HEK293 (cell line): ENCODE measurements at regions not wholly inside any gene's neighbourhood (a gene's known extent, or its start where the extent isn't known, plus 50 kb on each side); places are given as distances from the start of the nearest gene placed in this dataset.

Experiments used
- CTCF ChIA-PET: fragments of 350-600 bp; formaldehyde crosslinking; extraction: SDS; loops from one replicate; lab custom pipeline; 2021; ENCODE audit warnings: antibody characterized with exemption; lab: Yijun Ruan, JAX
- POLR2A ChIA-PET: fragments of 300-600 bp; formaldehyde crosslinking; extraction: SDS; loops from one replicate; lab custom pipeline; 2020; ENCODE audit warnings: antibody characterized with exemption, inconsistent platforms; lab: Yijun Ruan, JAX
- H3K27ac ChIP-seq: fragments of 200-500 bp; sonication (Bioruptor generic); 2 replicates; pipeline ENCODE4 v1.5.1; 2014; ENCODE audit warnings: low read depth, low read length, control low read depth, inconsistent platforms; ENCODE audit errors: extremely low read depth
- H3K36me3 ChIP-seq, 2 experiments: fragments of 200-500 bp in 1 of 2; sonication (Bioruptor generic) in 1 of 2; 1 replicate in 1 of 2; 2 replicates in 1 of 2; pipeline ENCODE4 v1.5.1; 2014 to 2017; ENCODE audit warnings: inconsistent platforms in 2 of 2, low read length in 2 of 2; ENCODE audit not compliant: control insufficient read depth in 2 of 2, insufficient read depth in 1 of 2
- H3K4me1 ChIP-seq: fragments of 200-500 bp; sonication (Bioruptor generic); 2 replicates; pipeline ENCODE4 v1.5.1; 2014; ENCODE audit warnings: mild to moderate bottlenecking, low read length, inconsistent platforms; ENCODE audit not compliant: control insufficient read depth, insufficient read depth
- H3K4me3 ChIP-seq: 2 replicates; pipeline ENCODE4 v1.5.1; 2011; ENCODE audit warnings: low read depth, mild to moderate bottlenecking, control low read depth, low read length, moderate library complexity
- H3K9me3 ChIP-seq: fragments of 200-500 bp; sonication (Bioruptor generic); 2 replicates; pipeline ENCODE4 v1.5.1; 2014; ENCODE audit warnings: low read depth, low read length, inconsistent platforms; ENCODE audit not compliant: control insufficient read depth, insufficient read depth
- BCL11B ChIP-seq: fragments of 450-650 bp; formaldehyde crosslinking; IDR thresholded peaks from 2 replicates; pipeline ENCODE4 v1.5.1; 2016; ENCODE audit warnings: low read depth, missing biosample characterization, missing genetic modification characterization
- GLI2 ChIP-seq: fragments of 450-650 bp; formaldehyde crosslinking; IDR thresholded peaks from 2 replicates; pipeline ENCODE4; 2017; ENCODE audit warnings: missing biosample characterization, missing genetic modification characterization, low read depth, borderline replicate concordance
- GLIS1 ChIP-seq: fragments of 450-650 bp; formaldehyde crosslinking; IDR thresholded peaks from 2 replicates; pipeline ENCODE4 v1.5.1; 2016; ENCODE audit warnings: missing biosample characterization, missing genetic modification characterization
- SP2 ChIP-seq: fragments of 450-650 bp; formaldehyde crosslinking; IDR thresholded peaks from 2 replicates; pipeline ENCODE4 v1.5.1; 2016; ENCODE audit warnings: missing biosample characterization, missing genetic modification characterization
- YY1 ChIP-seq: fragments of 450-650 bp; formaldehyde crosslinking; IDR thresholded peaks from 2 replicates; pipeline ENCODE4 v1.5.1; 2018; ENCODE audit warnings: missing biosample characterization, missing genetic modification characterization
- ZBTB10 ChIP-seq: fragments of 450-650 bp; formaldehyde crosslinking; IDR thresholded peaks from 2 replicates; pipeline ENCODE4 v1.5.1; 2016; ENCODE audit warnings: missing biosample characterization, missing genetic modification characterization
- ZBTB21 ChIP-seq: fragments of 450-650 bp; formaldehyde crosslinking; IDR thresholded peaks from 2 replicates; pipeline ENCODE4 v1.5.1; 2017; ENCODE audit warnings: missing biosample characterization, missing genetic modification characterization
- ZBTB6 ChIP-seq: fragments of 450-650 bp; formaldehyde crosslinking; IDR thresholded peaks from 2 replicates; pipeline ENCODE4 v1.5.1; 2017; ENCODE audit warnings: missing biosample characterization, missing genetic modification characterization
- ZBTB7A ChIP-seq: fragments of 450-650 bp; formaldehyde crosslinking; IDR thresholded peaks from 2 replicates; pipeline ENCODE4 v1.5.1; 2016; ENCODE audit warnings: low read depth, missing biosample characterization, missing genetic modification characterization
- ZBTB8A ChIP-seq: fragments of 450-650 bp; formaldehyde crosslinking; IDR thresholded peaks from 2 replicates; pipeline ENCODE4 v1.5.1; 2016; ENCODE audit warnings: missing biosample characterization, missing genetic modification characterization
- ZNF10 ChIP-seq: fragments of 450-650 bp; formaldehyde crosslinking; IDR thresholded peaks from 2 replicates; pipeline ENCODE4 v1.5.1; 2017; ENCODE audit warnings: missing biosample characterization, missing genetic modification characterization
- ZNF112 ChIP-seq: fragments of 450-650 bp; formaldehyde crosslinking; IDR thresholded peaks from 2 replicates; pipeline ENCODE4 v1.5.0; 2017; ENCODE audit warnings: missing biosample characterization, missing genetic modification characterization
- ZNF114 ChIP-seq: fragments of 450-650 bp; formaldehyde crosslinking; IDR thresholded peaks from 2 replicates; pipeline ENCODE4 v1.5.0; 2017; ENCODE audit warnings: missing biosample characterization, missing genetic modification characterization
- ZNF146 ChIP-seq: fragments of 450-650 bp; formaldehyde crosslinking; IDR thresholded peaks from 2 replicates; pipeline ENCODE4 v1.5.1; 2016; ENCODE audit warnings: missing biosample characterization, missing genetic modification characterization
- ZNF19 ChIP-seq: fragments of 450-650 bp; formaldehyde crosslinking; IDR thresholded peaks from 2 replicates; pipeline ENCODE4; 2016; ENCODE audit warnings: missing biosample characterization, missing genetic modification characterization, low read depth
- ZNF2 ChIP-seq: fragments of 450-650 bp; formaldehyde crosslinking; IDR thresholded peaks from 2 replicates; pipeline ENCODE4 v1.5.1; 2016; ENCODE audit warnings: missing biosample characterization, missing genetic modification characterization
- ZNF354C ChIP-seq: fragments of 450-650 bp; formaldehyde crosslinking; IDR thresholded peaks from 2 replicates; pipeline ENCODE4 v1.5.1; 2016; ENCODE audit warnings: missing biosample characterization, missing genetic modification characterization, low read depth, borderline replicate concordance
- ZNF404 ChIP-seq: fragments of 450-650 bp; formaldehyde crosslinking; IDR thresholded peaks from 2 replicates; pipeline ENCODE4 v1.5.1; 2017; ENCODE audit warnings: missing biosample characterization, missing genetic modification characterization
- ZNF449 ChIP-seq: fragments of 450-650 bp; formaldehyde crosslinking; IDR thresholded peaks from 2 replicates; pipeline ENCODE4 v1.5.1; 2017; ENCODE audit warnings: missing biosample characterization, mild to moderate bottlenecking, missing genetic modification characterization, moderate library complexity
- ZNF549 ChIP-seq: fragments of 450-650 bp; IDR thresholded peaks from 2 replicates; pipeline ENCODE4 v1.5.1; 2018; ENCODE audit warnings: missing biosample characterization, missing genetic modification characterization, mild to moderate bottlenecking, inconsistent platforms, moderate library complexity
- ZNF670 ChIP-seq: fragments of 450-650 bp; formaldehyde crosslinking; IDR thresholded peaks from 2 replicates; pipeline ENCODE4 v1.5.1; 2016; ENCODE audit warnings: missing biosample characterization, missing genetic modification characterization, low read depth
- ZNF785 ChIP-seq: fragments of 450-650 bp; formaldehyde crosslinking; IDR thresholded peaks from 2 replicates; pipeline ENCODE4 v1.5.1; 2016; ENCODE audit warnings: missing biosample characterization, missing genetic modification characterization
- ZNF837 ChIP-seq: fragments of 450-650 bp; formaldehyde crosslinking; IDR thresholded peaks from 2 replicates; pipeline ENCODE4 v1.5.1; 2016; ENCODE audit warnings: missing biosample characterization, missing genetic modification characterization

- Histone ChIP-seq H3K36me3 (no peaks in the 10 kb centered on the region), H3K4me1 (no peaks in the 10 kb centered on the region), H3K9me3 (no peaks in the 10 kb centered on the region), H3K4me3 (no peak overlapping the region), H3K27ac (no peak overlapping the region)
- CTCF ChIA-PET = interaction anchor here (0.7 kb wide), 1 partner anchor 30 kb away, joined by 3 read pairs; no protein-coding TSS in a partner anchor
- no peak for TF ChIP-seq ZNF146 (tag by site-specific recombination)
- no peak for TF ChIP-seq ZBTB6
- TF ChIP-seq ZBTB21 (tag by site-specific recombination) = no peak
- POLR2A ChIA-PET = no interaction called here
Observed at GRCh38 chr4:60938621-60939020, 261.5 kb upstream of the ADGRL3 start.

- Histone ChIP-seq H3K4me1 (no peaks in the 10 kb centered on the region), H3K27ac (no peak overlapping the region)
- CTCF ChIA-PET = no interaction called here
- TF ChIP-seq ZNF2 (tag by site-specific recombination) (no peak), ZNF549 (tag by site-specific recombination) (no peak), ZBTB6 (no peak), ZNF19 (tag by site-specific recombination) (no peak), ZNF404 (tag by site-specific recombination) (no peak), GLIS1 (tag by site-specific recombination) (no peak), ZNF114 (tag by site-specific recombination) (no peak)
- TF ChIP-seq, all 188 proteins: peak for 0
- Histone ChIP-seq H3K9me3 (no peaks in the 10 kb centered on the region), H3K36me3 (no peaks in the 10 kb centered on the region), H3K4me3 (no peak overlapping the region)
- POLR2A ChIA-PET = no interaction called here
Observed at GRCh38 chr4:60944060-60944459, 256.1 kb upstream of the ADGRL3 start.

GRCh38 chr4:60945641-60946040, 254.5 kb upstream of the ADGRL3 start:
- POLR2A ChIA-PET = no interaction called here
- H3K4me1 ChIP-seq = no peaks in the 10 kb centered on the region
- H3K36me3 ChIP-seq = no peaks in the 10 kb centered on the region
- H3K9me3 ChIP-seq = no peaks in the 10 kb centered on the region
- CTCF ChIA-PET = no interaction called here
- TF ChIP-seq ZNF785 (tag by site-specific recombination) = no peak
- TF ChIP-seq GLI2 (tag by site-specific recombination) = no peak
- TF ChIP-seq ZNF10 (tag by site-specific recombination) = no peak
- TF ChIP-seq ZBTB8A (tag by site-specific recombination) = no peak
- no peak for TF ChIP-seq ZNF670 (tag by site-specific recombination)
- TF ChIP-seq ZNF354C = no peak
- no peak for TF ChIP-seq SP2 (tag by site-specific recombination)
- no peak for TF ChIP-seq ZBTB10
- no peak for TF ChIP-seq ZBTB6
- TF ChIP-seq BCL11B (tag by site-specific recombination) = no peak
- TF ChIP-seq YY1 (tag by site-specific recombination) = no peak
- TF ChIP-seq ZNF449 = no peak
- TF ChIP-seq ZNF837 (tag by site-specific recombination) = no peak
- no peak for TF ChIP-seq ZNF112 (tag by site-specific recombination)
- no peak for TF ChIP-seq ZBTB21 (tag by site-specific recombination)
- TF ChIP-seq ZBTB7A (tag by site-specific recombination) = no peak
- no peak overlapping the region for H3K27ac ChIP-seq
- H3K4me3 ChIP-seq = no peak overlapping the region
